Esophagus (tissue), 2 donors: ENCODE measurements at regions not wholly inside any gene's neighbourhood (a gene's known extent, or its start where the extent isn't known, plus 50 kb on each side); places are given as distances from the start of the nearest gene placed in this dataset.

ENCODE experiments used
- H3K27ac ChIP-seq, 2 donors: one replicate each; pipeline ENCODE4 v1.5.1; 2013; ENCODE audit warnings: low read depth in 2 of 2, mild to moderate bottlenecking in 2 of 2, inconsistent platforms in 1 of 2, low read length in 1 of 2, moderate library complexity in 1 of 2
- H3K27me3 ChIP-seq, 2 donors: one replicate each; pipeline ENCODE4 v1.6.1; 2013; ENCODE audit warnings: low read length in 2 of 2, control low read depth in 1 of 2, mild to moderate bottlenecking in 1 of 2; ENCODE audit not compliant: insufficient read depth in 2 of 2, control insufficient read depth in 1 of 2
- H3K36me3 ChIP-seq, 2 donors: one replicate each; pipeline ENCODE4 v1.6.1; 2013; ENCODE audit warnings: low read length in 1 of 2; ENCODE audit not compliant: control insufficient read depth in 2 of 2, insufficient read depth in 2 of 2
- H3K4me1 ChIP-seq, 2 donors: one replicate each; pipeline ENCODE4 v1.6.1; 2013; ENCODE audit warnings: low read length in 1 of 2; ENCODE audit not compliant: control insufficient read depth in 2 of 2, insufficient read depth in 2 of 2
- H3K4me3 ChIP-seq, 2 donors: one replicate each; pipeline ENCODE4 v1.5.1; 2013; ENCODE audit warnings: low read length in 2 of 2, mild to moderate bottlenecking in 2 of 2, low read depth in 1 of 2, moderate library complexity in 1 of 2
- H3K9me3 ChIP-seq, 2 donors: one replicate each; pipeline ENCODE4 v1.6.1; 2013; ENCODE audit warnings: mild to moderate bottlenecking in 2 of 2, low read depth in 1 of 2, low read length in 1 of 2, moderate library complexity in 1 of 2; ENCODE audit not compliant: control insufficient read depth in 2 of 2, insufficient read depth in 1 of 2
- WGBS, 2 donors: extraction: QIAGEN DNeasy Blood & Tissue Kit; methylation state at CpG; one replicate each; pipeline ENCODE4 v1.1.7; 2013; 5-methylcytosine and 5-hydroxymethylcytosine counted together
- donor health status: healthy with polysubstance abuse.
- donor health status: Bipolar disorder and iron deficiency.

GRCh38 chr6:48472091-48472490 lies 361.1 kb upstream of the PTCHD4 start:
- Histone ChIP-seq H3K4me3 (no peak overlapping the region), H3K27ac (no peak overlapping the region), H3K9me3 (no peaks in the 10 kb centered on the region), H3K4me1 (peaks cover 0 to 2% of the 10 kb centered on the region in 2 donors), H3K36me3 (no peaks in the 10 kb centered on the region), H3K27me3 (no peaks in the 10 kb centered on the region)

- Histone ChIP-seq H3K9me3 (no peaks in the 10 kb centered on the region), H3K4me3 (no peak overlapping the region), H3K27ac (no peak overlapping the region), H3K27me3 (no peaks in the 10 kb centered on the region), H3K36me3 (no peaks in the 10 kb centered on the region), H3K4me1 (peaks cover 0 to 2% of the 10 kb centered on the region in 2 donors)
- WGBS, 2 donors, result 68 to 83% methylated on average over 1 of the region's 1 CpG
These were observed 360.3 kb upstream of the PTCHD4 start for GRCh38 chr6:48471326-48471725.

- no peak overlapping the region for H3K4me3 ChIP-seq
- no peaks in the 10 kb centered on the region for H3K9me3 ChIP-seq
- no peaks in the 10 kb centered on the region for H3K36me3 ChIP-seq
- H3K4me1 ChIP-seq, result no peaks in the 10 kb centered on the region
- 84 to 92% methylated on average over 2 of the region's 2 CpGs for WGBS, 2 donors
- no peak overlapping the region for H3K27ac ChIP-seq
- peaks cover 0 to 2% of the 10 kb centered on the region in 2 donors for H3K27me3 ChIP-seq
These were observed 338.0 kb upstream of the PTCHD4 start for GRCh38 chr6:48449002-48449401.

GRCh38 chr6:48447251-48447650 lies 336.3 kb upstream of the PTCHD4 start:
- H3K27me3 ChIP-seq, result peaks cover 0 to 2% of the 10 kb centered on the region in 2 donors
- H3K4me1 ChIP-seq, result no peaks in the 10 kb centered on the region
- no peaks in the 10 kb centered on the region for H3K36me3 ChIP-seq
- WGBS, 2 donors, result 89 to 90% methylated on average over 5 of the region's 5 CpGs
- no peak overlapping the region for H3K4me3 ChIP-seq
- H3K27ac ChIP-seq, result no peak overlapping the region
- H3K9me3 ChIP-seq, result no peaks in the 10 kb centered on the region

- Histone ChIP-seq H3K9me3 (no peaks in the 10 kb centered on the region), H3K27me3 (no peaks in the 10 kb centered on the region), H3K36me3 (no peaks in the 10 kb centered on the region), H3K4me1 (no peaks in the 10 kb centered on the region), H3K27ac (no peak overlapping the region), H3K4me3 (no peak overlapping the region)
These were observed 318.6 kb upstream of the PTCHD4 start for GRCh38 chr6:48429610-48430009.

- Histone ChIP-seq H3K36me3 (no peaks in the 10 kb centered on the region), H3K4me1 (no peaks in the 10 kb centered on the region), H3K27me3 (no peaks in the 10 kb centered on the region), H3K4me3 (no peak overlapping the region), H3K9me3 (no peaks in the 10 kb centered on the region), H3K27ac (no peak overlapping the region)
These were observed 318.0 kb upstream of the PTCHD4 start for GRCh38 chr6:48429021-48429420.

- Histone ChIP-seq H3K27me3 (no peaks in the 10 kb centered on the region), H3K4me3 (no peak overlapping the region), H3K36me3 (no peaks in the 10 kb centered on the region), H3K9me3 (no peaks in the 10 kb centered on the region), H3K4me1 (no peaks in the 10 kb centered on the region), H3K27ac (no peak overlapping the region)
- WGBS, 2 donors, result 78 to 89% methylated on average over 3 of the region's 3 CpGs
These were observed 315.6 kb upstream of the PTCHD4 start for GRCh38 chr6:48426636-48427035.

GRCh38 chr6:48423640-48424365 lies 312.8 kb upstream of the PTCHD4 start:
- no peaks in the 10 kb centered on the region for H3K36me3 ChIP-seq
- H3K4me3 ChIP-seq, result no peak overlapping the region
- H3K27me3 ChIP-seq, result no peaks in the 10 kb centered on the region
- no peaks in the 10 kb centered on the region for H3K4me1 ChIP-seq
- no peaks in the 10 kb centered on the region for H3K9me3 ChIP-seq
- H3K27ac ChIP-seq, result no peak overlapping the region
- WGBS, 2 donors, result 87 to 91% methylated on average over 1 of the region's 1 CpG

GRCh38 chr6:48419992-48420391 lies 309.0 kb upstream of the PTCHD4 start:
- Histone ChIP-seq H3K9me3 (no peaks in the 10 kb centered on the region), H3K4me1 (no peaks in the 10 kb centered on the region), H3K27ac (no peak overlapping the region), H3K27me3 (no peaks in the 10 kb centered on the region), H3K36me3 (no peaks in the 10 kb centered on the region), H3K4me3 (no peak overlapping the region)
- WGBS, 2 donors, result 50 to 67% methylated on average over 1 of the region's 1 CpG

- no peak overlapping the region for H3K27ac ChIP-seq
- no peaks in the 10 kb centered on the region for H3K27me3 ChIP-seq
- no peaks in the 10 kb centered on the region for H3K4me1 ChIP-seq
- H3K4me3 ChIP-seq, result no peak overlapping the region
- WGBS, 2 donors, result 63 to 75% methylated on average over 4 of the region's 4 CpGs
- H3K9me3 ChIP-seq, result no peaks in the 10 kb centered on the region
- H3K36me3 ChIP-seq, result no peaks in the 10 kb centered on the region
These were observed 306.9 kb upstream of the PTCHD4 start for GRCh38 chr6:48417927-48418326.
